OCI-LY3 (cell line): ENCODE measurements at regions not wholly inside any gene's neighbourhood (a gene's known extent, or its start where the extent isn't known, plus 50 kb on each side); places are given as distances from the start of the nearest gene placed in this dataset.

ENCODE experiments used
- EZH2phosphoT487 ChIP-seq: fragments of 200-600 bp; shearing (Covaris generic); IDR thresholded peaks from 2 replicates; pipeline ENCODE4 v1.6.1; 2018; ENCODE audit warnings: antibody characterized with exemption, mixed run types, low read depth
- TF ChIP-seq, protein P1 (sequence below): fragments of 200-600, 300-600 bp; sonication (generic); IDR thresholded peaks from 2 replicates; pipeline ENCODE4 v1.5.1; 2014; ENCODE audit warnings: antibody characterized with exemption, low read length, low read depth

DNA sequence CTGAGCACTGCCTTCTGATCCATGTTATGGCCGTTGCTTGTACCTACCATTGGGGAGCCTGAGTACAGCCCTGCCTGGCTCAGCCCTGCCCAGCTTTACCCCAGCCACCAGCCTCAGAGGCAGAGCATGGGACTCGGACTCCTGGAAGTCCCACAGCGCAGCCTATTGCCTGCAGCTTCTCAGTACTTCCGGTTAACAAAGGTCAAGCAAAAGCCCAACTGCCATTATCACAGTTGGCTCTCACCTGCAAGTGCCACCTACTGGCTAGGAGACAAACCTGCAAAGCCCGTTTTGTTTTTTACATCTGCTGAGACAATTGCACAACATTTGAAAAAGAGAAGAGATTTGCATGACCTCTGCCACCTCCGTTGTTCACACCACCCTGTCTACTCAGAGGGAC lies 1081.7 kb downstream of the NAALADL2 start:
- TF ChIP-seq, protein P1, sequence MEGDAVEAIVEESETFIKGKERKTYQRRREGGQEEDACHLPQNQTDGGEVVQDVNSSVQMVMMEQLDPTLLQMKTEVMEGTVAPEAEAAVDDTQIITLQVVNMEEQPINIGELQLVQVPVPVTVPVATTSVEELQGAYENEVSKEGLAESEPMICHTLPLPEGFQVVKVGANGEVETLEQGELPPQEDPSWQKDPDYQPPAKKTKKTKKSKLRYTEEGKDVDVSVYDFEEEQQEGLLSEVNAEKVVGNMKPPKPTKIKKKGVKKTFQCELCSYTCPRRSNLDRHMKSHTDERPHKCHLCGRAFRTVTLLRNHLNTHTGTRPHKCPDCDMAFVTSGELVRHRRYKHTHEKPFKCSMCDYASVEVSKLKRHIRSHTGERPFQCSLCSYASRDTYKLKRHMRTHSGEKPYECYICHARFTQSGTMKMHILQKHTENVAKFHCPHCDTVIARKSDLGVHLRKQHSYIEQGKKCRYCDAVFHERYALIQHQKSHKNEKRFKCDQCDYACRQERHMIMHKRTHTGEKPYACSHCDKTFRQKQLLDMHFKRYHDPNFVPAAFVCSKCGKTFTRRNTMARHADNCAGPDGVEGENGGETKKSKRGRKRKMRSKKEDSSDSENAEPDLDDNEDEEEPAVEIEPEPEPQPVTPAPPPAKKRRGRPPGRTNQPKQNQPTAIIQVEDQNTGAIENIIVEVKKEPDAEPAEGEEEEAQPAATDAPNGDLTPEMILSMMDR, result peak; percentile 49
- TF ChIP-seq EZH2phosphoT487, result no peak
